Fibroblast of skin of right biceps (primary cell): ENCODE measurements at regions not wholly inside any gene's neighbourhood (a gene's known extent, or its start where the extent isn't known, plus 50 kb on each side); places are given as distances from the start of the nearest gene placed in this dataset.
"Not testable (repeated sequence)": the region's sequence is repeated elsewhere in the genome, so short reads cannot be mapped to it uniquely, and the experiment has no call there.

Experiments used
- DNase-seq: peaks from one replicate; pipeline ENCODE4 v3.0.0-alpha.2; 2013

- not testable (repeated sequence) for DNase-seq
These were observed 134.5 kb downstream of the SLC39A8 start for GRCh38 chr4:102210806-102211205.

DNA sequence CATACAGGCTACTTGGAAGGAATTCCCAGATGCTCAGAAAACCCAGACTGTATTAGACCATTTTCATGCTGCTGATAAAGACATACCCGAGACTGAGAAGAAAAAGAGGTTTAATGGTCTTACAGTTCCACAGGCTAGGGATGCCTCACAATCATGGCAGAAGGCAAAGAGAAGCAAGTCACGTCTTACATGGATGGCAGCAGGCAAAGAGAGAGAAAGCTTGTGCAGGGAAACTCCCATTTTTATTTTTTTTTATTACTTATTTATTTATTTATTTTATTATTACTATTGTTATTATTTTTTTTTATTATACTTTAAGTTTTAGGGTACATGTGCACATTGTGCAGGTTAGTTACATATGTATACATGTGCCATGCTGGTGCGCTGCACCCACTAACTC, 140.6 kb downstream of the SLC39A8 start:
- not testable (repeated sequence) for DNase-seq

DNA sequence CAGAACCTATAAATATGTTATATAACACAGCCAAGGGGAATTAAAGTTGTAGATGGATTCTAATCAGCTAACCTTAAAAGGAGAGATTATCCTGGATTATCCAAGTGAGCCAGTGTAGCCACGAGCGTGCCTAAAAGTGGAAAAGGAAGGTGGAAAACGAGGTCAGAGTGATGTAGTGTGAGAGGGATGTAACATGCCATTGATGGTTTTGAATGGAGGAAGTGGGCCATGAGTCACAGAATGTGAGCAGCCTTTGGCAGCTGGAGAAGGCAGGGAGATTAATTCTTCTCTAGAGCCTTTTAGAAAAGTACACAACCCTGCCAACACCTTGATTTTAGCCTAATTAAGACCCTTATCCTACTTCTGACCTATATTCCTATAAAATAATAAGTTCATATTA, 149.1 kb downstream of the SLC39A8 start:
- DNase-seq: peak; percentile 5

DNA sequence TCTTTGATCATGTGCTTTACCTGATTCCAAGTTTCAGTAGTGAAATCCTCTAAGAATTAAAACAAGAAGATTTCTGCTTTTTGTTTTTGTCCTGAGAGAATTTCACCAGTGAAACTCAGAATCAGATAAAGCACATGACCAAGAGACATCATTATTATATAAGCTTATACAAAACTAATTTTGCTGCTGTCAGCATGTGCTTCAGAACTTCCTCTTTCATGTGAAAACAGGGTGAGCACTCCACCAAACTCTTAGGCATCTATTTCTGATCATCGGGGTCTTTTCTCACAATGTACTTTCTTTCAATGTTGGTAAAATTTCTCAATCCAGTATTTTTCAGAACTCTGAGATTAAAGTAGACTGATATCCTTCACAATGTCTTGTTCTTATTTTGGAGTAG, 152.1 kb downstream of the SLC39A8 start:
- no peak for DNase-seq

- no peak for DNase-seq
These were observed 165.2 kb downstream of the SLC39A8 start for GRCh38 chr4:102180046-102180445.

DNA sequence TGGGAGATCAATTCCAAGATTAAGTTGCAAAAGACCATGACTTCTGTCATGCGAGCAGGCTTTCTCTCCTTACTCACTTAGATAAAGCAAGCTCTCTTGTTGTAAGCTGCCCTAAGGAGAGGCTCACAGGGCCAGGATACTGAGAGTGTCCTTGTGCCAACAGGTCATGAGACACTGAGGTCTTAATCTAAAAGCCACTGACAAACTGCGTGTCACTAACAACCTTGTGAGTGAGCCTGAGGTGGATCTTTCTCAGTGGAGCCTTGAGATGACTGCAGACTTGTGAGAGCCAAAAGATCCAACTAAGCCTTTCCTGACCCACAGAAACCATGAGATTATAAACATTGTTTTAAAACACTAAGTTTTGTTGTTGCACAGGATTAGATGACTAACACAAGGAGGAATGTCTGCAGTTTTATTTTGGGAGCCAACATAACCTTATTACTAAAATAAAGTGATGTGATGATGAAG, 170.5 kb downstream of the SLC39A8 start:
- peak; percentile 49 for DNase-seq

DNA sequence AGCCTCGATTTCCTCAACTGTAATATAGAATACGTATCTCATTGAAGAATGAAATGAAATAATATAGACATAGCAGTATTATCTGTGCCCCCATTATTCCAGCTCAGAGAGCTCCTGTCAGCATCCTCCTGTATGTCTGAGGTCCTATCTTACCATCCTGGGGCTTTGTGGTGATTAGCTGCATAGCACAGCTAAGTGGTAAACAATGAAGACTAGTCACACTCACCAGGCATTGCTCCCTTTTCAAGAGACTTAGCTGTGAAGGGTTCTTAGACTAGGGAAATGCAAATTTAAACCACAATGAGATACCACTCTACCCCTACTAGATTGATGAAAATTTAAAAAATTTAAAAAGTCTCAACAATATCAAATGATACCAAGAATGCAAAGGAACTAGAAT, 172.9 kb downstream of the SLC39A8 start:
- DNase-seq: no peak

- DNase-seq: no peak
These were observed 174.4 kb downstream of the SLC39A8 start for GRCh38 chr4:102170910-102171309.

DNA sequence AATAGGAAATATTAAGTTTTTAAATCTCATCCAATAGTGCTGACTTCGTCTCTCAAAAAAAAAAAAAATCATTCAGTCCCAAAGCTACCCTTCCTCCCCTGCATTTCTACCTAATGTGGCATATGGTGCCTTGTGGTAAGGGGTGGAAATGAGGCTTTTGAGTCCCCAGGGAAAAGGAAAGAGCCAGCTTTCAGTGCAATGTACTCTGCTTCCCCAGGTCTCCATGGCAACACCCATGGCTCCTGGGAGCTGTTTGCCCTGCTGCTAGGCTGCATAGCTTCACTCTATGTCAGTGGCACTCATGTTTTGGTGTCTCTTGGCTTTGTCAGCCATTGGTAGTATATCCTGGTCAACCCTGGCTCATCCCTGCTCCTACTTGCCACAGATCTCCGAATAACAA, 175.9 kb downstream of the SLC39A8 start:
- DNase-seq: peak; percentile 1

DNA sequence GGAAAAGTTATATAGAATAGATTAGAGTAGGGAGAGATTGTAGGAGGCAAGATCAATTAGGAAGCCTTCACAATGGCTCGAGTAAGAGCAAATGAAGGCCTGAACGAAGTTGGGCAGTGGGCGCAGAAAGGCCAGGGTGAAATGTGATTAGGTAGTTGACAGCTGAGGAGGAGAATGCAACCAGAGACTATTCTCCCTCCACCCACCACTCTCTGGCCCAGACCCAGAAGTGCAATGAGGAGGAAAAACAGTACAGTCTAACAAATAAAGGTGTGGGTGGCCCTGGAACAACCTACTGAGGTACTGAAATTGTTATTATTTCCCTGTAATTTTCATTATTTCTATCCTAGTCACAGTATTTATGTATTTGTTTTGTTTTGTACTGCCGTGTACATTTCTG, 176.7 kb downstream of the SLC39A8 start:
- DNase-seq: no peak

- no peak for DNase-seq
These were observed 179.7 kb downstream of the SLC39A8 start for GRCh38 chr4:102165584-102165983.

GRCh38 chr4:102163404-102164140, 181.7 kb downstream of the SLC39A8 start:
- DNase-seq: peak; percentile 2

- no peak for DNase-seq
These were observed 187.3 kb downstream of the SLC39A8 start for GRCh38 chr4:102157984-102158383.

DNA sequence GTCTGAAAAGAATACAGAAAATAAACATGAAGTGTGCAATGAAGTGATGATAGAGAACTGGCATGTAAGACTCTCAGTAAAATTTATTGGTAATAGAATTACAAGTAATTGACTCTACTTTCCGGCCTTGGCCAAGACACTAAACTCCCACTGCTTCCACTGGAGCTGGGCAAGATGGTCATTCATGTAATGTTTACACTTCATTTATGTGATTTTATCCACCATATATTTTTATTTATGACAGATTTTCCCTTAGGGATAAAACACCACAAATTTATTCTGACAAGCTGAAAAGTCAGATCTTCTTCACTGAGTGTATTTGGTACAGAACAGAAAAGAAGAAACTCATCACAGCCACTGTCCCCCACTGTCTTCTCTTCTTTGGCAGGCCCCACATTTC, 191.9 kb downstream of the SLC39A8 start:
- DNase-seq: no peak

GRCh38 chr4:102151696-102152095, 193.6 kb downstream of the SLC39A8 start:
- no peak for DNase-seq

GRCh38 chr4:102143433-102143832, 201.8 kb downstream of the SLC39A8 start:
- no peak for DNase-seq

DNA sequence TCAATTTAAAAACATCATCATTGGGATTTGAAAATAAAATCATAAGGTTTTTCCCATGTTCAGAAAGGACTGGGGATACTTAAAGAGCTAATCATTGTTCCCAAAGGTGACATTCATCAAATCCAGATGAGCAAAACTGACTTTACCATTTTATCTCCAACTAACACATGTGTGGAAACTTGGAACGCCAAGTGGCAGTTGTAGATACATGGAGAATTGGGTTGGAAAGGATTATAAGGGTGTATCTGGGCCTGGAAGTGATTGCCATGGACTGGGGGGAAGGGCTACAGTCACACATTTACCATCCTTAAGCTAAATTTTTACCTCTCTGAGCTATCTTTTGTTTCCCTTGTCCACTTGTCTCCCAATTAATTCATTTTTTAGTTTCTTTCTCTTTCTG, 203.4 kb downstream of the SLC39A8 start:
- no peak for DNase-seq

DNA sequence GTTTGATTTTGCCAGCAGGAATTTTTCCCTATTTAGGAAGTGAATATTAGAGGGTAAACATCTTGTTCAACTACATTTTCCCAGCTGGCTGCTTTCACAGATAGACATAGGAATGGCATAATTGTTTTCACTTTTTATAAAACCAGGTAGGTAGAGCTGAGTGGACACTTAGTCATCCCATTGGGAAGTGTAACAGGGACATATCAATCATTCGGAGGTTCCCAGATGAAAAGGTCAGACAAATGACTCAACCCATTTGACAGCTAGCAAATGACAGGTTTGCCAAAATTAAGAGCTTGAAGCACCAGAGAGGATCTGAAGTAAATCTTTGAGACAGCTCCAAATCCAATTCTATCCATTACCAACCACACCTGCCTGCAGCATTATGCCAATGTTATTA, 205.3 kb downstream of the SLC39A8 start:
- no peak for DNase-seq

GRCh38 chr4:102139132-102139573, 206.1 kb downstream of the SLC39A8 start:
- DNase-seq: peak; percentile 59

- DNase-seq: no peak
These were observed 208.1 kb downstream of the SLC39A8 start for GRCh38 chr4:102137217-102137616.

- DNase-seq: no peak
These were observed 215.5 kb downstream of the SLC39A8 start for GRCh38 chr4:102129810-102130209.
